ENCODE measurements at regions not wholly inside any gene's neighbourhood (a gene's known extent, or its start where the extent isn't known, plus 50 kb on each side); places are given as distances from the start of the nearest gene placed in this dataset.

GRCh38 chr20:5376228-5376627 is 59.5 kb upstream of the PROKR2 start:
- no peaks in the 10 kb centered on the region for H3K9me3 Mint-ChIP-seq (ENCODE audit: insufficient read depth)
- H4K20me1 ChIP-seq (ENCODE audit: control insufficient read depth, insufficient read depth, low read length, poor library complexity, severe bottlenecking): no peaks in the 10 kb centered on the region
- intact Hi-C loops (cut with micrococcal nuclease): no loop called here
- ATAC-seq (ENCODE audit: low read depth): no peak
- H3K4me1 ChIP-seq (ENCODE audit: control insufficient read depth in 2 of 2, insufficient read depth in 2 of 2, low read length in 2 of 2): no peaks in the 10 kb centered on the region
- CTCF ChIA-PET: no interaction called here
- no peaks in the 10 kb centered on the region for H3K79me2 ChIP-seq (ENCODE audit: control insufficient read depth, insufficient read depth, low read length)
- no peak overlapping the region for H3K4me2 ChIP-seq (replicated peaks; ENCODE audit: low read depth, low read length, poor library complexity, severe bottlenecking)
- H3K4me3 ChIP-seq (ENCODE audit: control extremely low read depth in 1 of 5, extremely low read depth in 1 of 5, insufficient read depth in 1 of 5, low read depth in 2 of 5, low read length in 4 of 5): no peak overlapping the region
- peaks cover 27% of the 10 kb centered on the region for H3K27me3 Mint-ChIP-seq
- no peak for DNase-seq
- peaks cover 0 to 3% (median 0%) of the 10 kb centered on the region in 4 experiments for H3K27me3 ChIP-seq (replicated peaks in 1 of 4; ENCODE audit: control extremely low read depth in 1 of 4, control insufficient read depth in 3 of 4, insufficient read depth in 4 of 4, low read length in 3 of 4)
- 100% methylated on average over 1 of the region's 6 CpGs for WGBS (ENCODE audit: insufficient coverage)
- TF ChIP-seq EZH2 (IDR thresholded peaks at IDR 0.05; ENCODE audit: borderline replicate concordance, insufficient read depth, low read depth, low read length, poor library complexity, severe bottlenecking): no peak
- no peak for TF ChIP-seq CTCF (IDR thresholded peaks at IDR 0.05)
- no peaks in the 10 kb centered on the region for H3K36me3 ChIP-seq (replicated peaks in 1 of 2; ENCODE audit: control extremely low read depth in 1 of 2, control insufficient read depth in 1 of 2, extremely low read depth in 1 of 2, insufficient read depth in 2 of 2, low read length in 1 of 2)
- no peaks in the 10 kb centered on the region for H3K4me1 Mint-ChIP-seq
- no peak overlapping the region for H2AFZ ChIP-seq (ENCODE audit: insufficient read depth, low read depth, low read length, poor library complexity, severe bottlenecking)
- POLR2A ChIA-PET: no interaction called here
- H3K9ac ChIP-seq (ENCODE audit: low read length): no peak overlapping the region
- no peaks in the 10 kb centered on the region for H3K9me3 ChIP-seq (ENCODE audit: control extremely low read depth in 1 of 3, control insufficient read depth in 2 of 3, insufficient read depth in 1 of 3, low read length in 2 of 3)
- no peak overlapping the region for H3K27ac Mint-ChIP-seq
- H3K4me3 Mint-ChIP-seq: no peak overlapping the region
- H3K27ac ChIP-seq (ENCODE audit: low read length in 2 of 2): no peak overlapping the region

GRCh38 chr20:5374171-5374570 is 57.4 kb upstream of the PROKR2 start:
- Mint-ChIP-seq H3K4me3 (no peak overlapping the region), H3K4me1 (no peaks in the 10 kb centered on the region), H3K27me3 (peaks cover 38% of the 10 kb centered on the region), H3K27ac (no peak overlapping the region), H3K9me3 (ENCODE audit: insufficient read depth) (no peaks in the 10 kb centered on the region)
- intact Hi-C loops (cut with micrococcal nuclease): no loop called here
- no peak for ATAC-seq (ENCODE audit: low read depth)
- DNase-seq: no peak
- no peak overlapping the region for H3K27ac ChIP-seq (ENCODE audit: low read length in 2 of 2)
- no peaks in the 10 kb centered on the region for H3K4me1 ChIP-seq (ENCODE audit: control insufficient read depth in 2 of 2, insufficient read depth in 2 of 2, low read length in 2 of 2)
- no peaks in the 10 kb centered on the region for H4K20me1 ChIP-seq (ENCODE audit: control insufficient read depth, insufficient read depth, low read length, poor library complexity, severe bottlenecking)
- no peaks in the 10 kb centered on the region for H3K9me3 ChIP-seq (ENCODE audit: control extremely low read depth in 1 of 3, control insufficient read depth in 2 of 3, insufficient read depth in 1 of 3, low read length in 2 of 3)
- 82% methylated on average over 4 of the region's 5 CpGs for WGBS (ENCODE audit: insufficient coverage)
- ChIA-PET POLR2A (no interaction called here), CTCF (interaction anchor here (0.5 kb wide), 1 partner anchor 28 kb away, joined by 3 read pairs; no protein-coding TSS in a partner anchor)
- peaks cover 0 to 3% (median 0%) of the 10 kb centered on the region in 4 experiments for H3K27me3 ChIP-seq (replicated peaks in 1 of 4; ENCODE audit: control extremely low read depth in 1 of 4, control insufficient read depth in 3 of 4, insufficient read depth in 4 of 4, low read length in 3 of 4)
- H3K9ac ChIP-seq (ENCODE audit: low read length): no peak overlapping the region
- H3K79me2 ChIP-seq (ENCODE audit: control insufficient read depth, insufficient read depth, low read length): no peaks in the 10 kb centered on the region
- no peak for TF ChIP-seq EZH2 (IDR thresholded peaks at IDR 0.05; ENCODE audit: borderline replicate concordance, insufficient read depth, low read depth, low read length, poor library complexity, severe bottlenecking)
- TF ChIP-seq CTCF (IDR thresholded peaks at IDR 0.05): no peak
- no peaks in the 10 kb centered on the region for H3K36me3 ChIP-seq (replicated peaks in 1 of 2; ENCODE audit: control extremely low read depth in 1 of 2, control insufficient read depth in 1 of 2, extremely low read depth in 1 of 2, insufficient read depth in 2 of 2, low read length in 1 of 2)
- no peak overlapping the region for H2AFZ ChIP-seq (ENCODE audit: insufficient read depth, low read depth, low read length, poor library complexity, severe bottlenecking)
- no peak overlapping the region for H3K4me3 ChIP-seq (ENCODE audit: control extremely low read depth in 1 of 5, extremely low read depth in 1 of 5, insufficient read depth in 1 of 5, low read depth in 2 of 5, low read length in 4 of 5)
- H3K4me2 ChIP-seq (replicated peaks; ENCODE audit: low read depth, low read length, poor library complexity, severe bottlenecking): no peak overlapping the region
